22Rv1 (cell line): ENCODE measurements at regions not wholly inside any gene's neighbourhood (a gene's known extent, or its start where the extent isn't known, plus 50 kb on each side); places are given as distances from the start of the nearest gene placed in this dataset.

Source experiments
- ZFX ChIP-seq: fragments of 450-650 bp; IDR thresholded peaks from 2 replicates; pipeline ENCODE4 v1.6.1; 2017; ENCODE audit warnings: antibody characterized with exemption, borderline replicate concordance
- TF ChIP-seq, protein P1 (sequence below): fragments of 450-650 bp; IDR thresholded peaks from 2 replicates; pipeline ENCODE4 v1.5.1; 2017; ENCODE audit warnings: mild to moderate bottlenecking

DNA sequence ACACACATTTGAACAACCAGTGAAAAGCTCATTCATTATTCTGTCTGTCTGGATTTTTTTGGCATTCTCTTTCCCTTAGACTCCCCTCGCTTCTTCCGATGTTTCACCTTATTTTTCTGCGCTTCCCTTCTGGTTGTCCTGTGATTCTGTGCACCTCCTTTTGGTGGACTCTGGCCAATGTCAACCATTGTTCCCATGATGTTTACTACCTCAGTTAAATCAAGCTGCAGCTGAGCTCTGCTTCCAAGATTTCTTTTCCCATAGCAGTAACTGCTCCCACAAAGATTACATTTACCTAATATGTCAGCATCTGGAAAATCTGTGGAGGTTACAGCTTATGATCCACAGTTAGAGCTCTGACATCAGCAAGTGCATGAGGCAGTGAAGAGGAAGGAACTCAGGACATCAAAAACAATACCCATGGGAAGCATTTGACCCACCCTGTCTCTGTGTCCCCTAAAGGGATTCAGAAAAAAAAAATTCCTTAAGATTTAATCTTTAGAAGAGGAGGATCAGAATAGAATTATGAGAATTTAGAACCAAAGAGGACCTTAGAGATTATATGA lies 69.9 kb upstream of the ADAMTS5 start:
- TF ChIP-seq, protein P1, sequence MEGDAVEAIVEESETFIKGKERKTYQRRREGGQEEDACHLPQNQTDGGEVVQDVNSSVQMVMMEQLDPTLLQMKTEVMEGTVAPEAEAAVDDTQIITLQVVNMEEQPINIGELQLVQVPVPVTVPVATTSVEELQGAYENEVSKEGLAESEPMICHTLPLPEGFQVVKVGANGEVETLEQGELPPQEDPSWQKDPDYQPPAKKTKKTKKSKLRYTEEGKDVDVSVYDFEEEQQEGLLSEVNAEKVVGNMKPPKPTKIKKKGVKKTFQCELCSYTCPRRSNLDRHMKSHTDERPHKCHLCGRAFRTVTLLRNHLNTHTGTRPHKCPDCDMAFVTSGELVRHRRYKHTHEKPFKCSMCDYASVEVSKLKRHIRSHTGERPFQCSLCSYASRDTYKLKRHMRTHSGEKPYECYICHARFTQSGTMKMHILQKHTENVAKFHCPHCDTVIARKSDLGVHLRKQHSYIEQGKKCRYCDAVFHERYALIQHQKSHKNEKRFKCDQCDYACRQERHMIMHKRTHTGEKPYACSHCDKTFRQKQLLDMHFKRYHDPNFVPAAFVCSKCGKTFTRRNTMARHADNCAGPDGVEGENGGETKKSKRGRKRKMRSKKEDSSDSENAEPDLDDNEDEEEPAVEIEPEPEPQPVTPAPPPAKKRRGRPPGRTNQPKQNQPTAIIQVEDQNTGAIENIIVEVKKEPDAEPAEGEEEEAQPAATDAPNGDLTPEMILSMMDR = no peak
- TF ChIP-seq ZFX = no peak
